Mesodermal cell (in vitro differentiated cells): ENCODE measurements at regions not wholly inside any gene's neighbourhood (a gene's known extent, or its start where the extent isn't known, plus 50 kb on each side); places are given as distances from the start of the nearest gene placed in this dataset.
"Not testable (repeated sequence)": the region's sequence is repeated elsewhere in the genome, so short reads cannot be mapped to it uniquely, and the experiment has no call there.

ENCODE experiments used
- H3K27ac ChIP-seq: 2 replicates; pipeline ENCODE4 v1.7.0; 2013; ENCODE audit warnings: mild to moderate bottlenecking, low read depth, low read length, moderate library complexity; ENCODE audit not compliant: severe bottlenecking
- H3K36me3 ChIP-seq: 2 replicates; pipeline ENCODE4 v1.7.1; 2013; ENCODE audit warnings: mild to moderate bottlenecking, low read length, moderate library complexity; ENCODE audit not compliant: control insufficient read depth, insufficient read depth
- H3K4me1 ChIP-seq: one replicate; pipeline ENCODE4 v1.7.1; 2013; ENCODE audit warnings: mild to moderate bottlenecking, low read length; ENCODE audit not compliant: insufficient read depth, control insufficient read depth, poor library complexity, severe bottlenecking
- H3K4me3 ChIP-seq: 2 replicates; pipeline ENCODE4 v1.7.0; 2013; ENCODE audit warnings: low read length, control low read depth, mild to moderate bottlenecking; ENCODE audit not compliant: insufficient read depth, poor library complexity, severe bottlenecking; ENCODE audit errors: extremely low read depth
- H3K9me3 ChIP-seq: 2 replicates; pipeline ENCODE4 v1.7.1; 2013; ENCODE audit warnings: mild to moderate bottlenecking, low read length, moderate library complexity; ENCODE audit not compliant: control insufficient read depth
- WGBS, 2 experiments: methylation state at CpG; one replicate each; pipeline ENCODE4 v1.1.5; 2013; ENCODE audit warnings: missing lambda C conversion rate in 2 of 2; ENCODE audit not compliant: insufficient coverage in 2 of 2; 5-methylcytosine and 5-hydroxymethylcytosine counted together

GRCh38 chr7:94304878-94305277 lies 89.8 kb upstream of the COL1A2 start:
- Histone ChIP-seq H3K9me3 (no peaks in the 10 kb centered on the region), H3K4me1 (peaks cover 31% of the 10 kb centered on the region), H3K36me3 (no peaks in the 10 kb centered on the region), H3K27ac (no peak overlapping the region), H3K4me3 (no peak overlapping the region)
- WGBS, 2 experiments: 93 to 95% methylated on average over 2 of the region's 2 CpGs

GRCh38 chr7:94305836-94306235 lies 88.9 kb upstream of the COL1A2 start:
- no peaks in the 10 kb centered on the region for H3K36me3 ChIP-seq
- peaks cover 22% of the 10 kb centered on the region for H3K4me1 ChIP-seq
- H3K4me3 ChIP-seq: no peak overlapping the region
- H3K9me3 ChIP-seq: no peaks in the 10 kb centered on the region
- WGBS, 2 experiments: 85% methylated on average over 3 of the region's 3 CpGs; no CpG with 5 or more reads in 1 of the 2 experiments
- no peak overlapping the region for H3K27ac ChIP-seq

GRCh38 chr7:94307399-94308048 lies 87.2 kb upstream of the COL1A2 start:
- Histone ChIP-seq H3K27ac (no peak overlapping the region), H3K4me3 (no peak overlapping the region), H3K9me3 (no peaks in the 10 kb centered on the region), H3K4me1 (peaks cover 12% of the 10 kb centered on the region), H3K36me3 (no peaks in the 10 kb centered on the region)
- 84 to 87% methylated on average over 3 to 4 of the region's 4 CpGs for WGBS, 2 experiments

GRCh38 chr7:94311515-94311914 lies 83.2 kb upstream of the COL1A2 start:
- H3K4me3 ChIP-seq: no peak overlapping the region
- no peaks in the 10 kb centered on the region for H3K9me3 ChIP-seq
- no peak overlapping the region for H3K27ac ChIP-seq
- H3K4me1 ChIP-seq: no peaks in the 10 kb centered on the region
- no peaks in the 10 kb centered on the region for H3K36me3 ChIP-seq
- 81 to 100% methylated on average over 3 to 4 of the region's 6 CpGs for WGBS, 2 experiments

- WGBS, 2 experiments: 100% methylated on average over 1 of the region's 2 CpGs; no CpG with 5 or more reads in 1 of the 2 experiments
- no peaks in the 10 kb centered on the region for H3K4me1 ChIP-seq
- no peak overlapping the region for H3K4me3 ChIP-seq
- H3K9me3 ChIP-seq: no peaks in the 10 kb centered on the region
- H3K36me3 ChIP-seq: no peaks in the 10 kb centered on the region
- no peak overlapping the region for H3K27ac ChIP-seq
Measured at GRCh38 chr7:94313926-94314325, 80.8 kb upstream of the COL1A2 start.

- peaks cover 5% of the 10 kb centered on the region for H3K9me3 ChIP-seq
- WGBS, 2 experiments: 80 to 94% methylated on average over 2 of the region's 5 CpGs
- no peaks in the 10 kb centered on the region for H3K36me3 ChIP-seq
- no peak overlapping the region for H3K4me3 ChIP-seq
- H3K4me1 ChIP-seq: no peaks in the 10 kb centered on the region
- no peak overlapping the region for H3K27ac ChIP-seq
Measured at GRCh38 chr7:94314413-94315410, 80.0 kb upstream of the COL1A2 start.

- H3K4me1 ChIP-seq, H3K4me3 ChIP-seq, H3K36me3 ChIP-seq, H3K27ac ChIP-seq: not testable (repeated sequence)
- peaks cover 25% of the 10 kb centered on the region for H3K9me3 ChIP-seq
- no CpG with 5 or more reads among the region's 1 CpG for WGBS, 2 experiments
Measured at GRCh38 chr7:94321138-94321537, 73.6 kb upstream of the COL1A2 start.

GRCh38 chr7:94323844-94324243 lies 70.9 kb upstream of the COL1A2 start:
- Histone ChIP-seq H3K9me3 (peaks cover 25% of the 10 kb centered on the region), H3K27ac (no peak overlapping the region), H3K36me3 (no peaks in the 10 kb centered on the region), H3K4me1 (peaks cover 4% of the 10 kb centered on the region), H3K4me3 (no peak overlapping the region)
- 94 to 96% methylated on average over 3 of the region's 4 CpGs for WGBS, 2 experiments

- Histone ChIP-seq H3K36me3 (no peaks in the 10 kb centered on the region), H3K9me3 (peaks cover 21% of the 10 kb centered on the region), H3K4me3 (no peak overlapping the region), H3K4me1 (peaks cover 4% of the 10 kb centered on the region), H3K27ac (no peak overlapping the region)
- 100% methylated on average over 1 of the region's 2 CpGs; no CpG with 5 or more reads in 1 of the 2 experiments for WGBS, 2 experiments
Measured at GRCh38 chr7:94324380-94325121, 70.1 kb upstream of the COL1A2 start.

GRCh38 chr7:94325122-94325475 lies 69.6 kb upstream of the COL1A2 start:
- H3K36me3 ChIP-seq: no peaks in the 10 kb centered on the region
- no peak overlapping the region for H3K27ac ChIP-seq
- 84% methylated on average over 3 of the region's 3 CpGs; no CpG with 5 or more reads in 1 of the 2 experiments for WGBS, 2 experiments
- H3K4me1 ChIP-seq: peaks cover 4% of the 10 kb centered on the region
- peaks cover 15% of the 10 kb centered on the region for H3K9me3 ChIP-seq
- H3K4me3 ChIP-seq: no peak overlapping the region
